Ovary (tissue), 3 donors: ENCODE measurements at regions not wholly inside any gene's neighbourhood (a gene's known extent, or its start where the extent isn't known, plus 50 kb on each side); places are given as distances from the start of the nearest gene placed in this dataset.

ENCODE experiments used
- CTCF ChIP-seq, 3 donors: fragments of 450-650 bp in 2 of 3; fragments of 200-600 bp in 1 of 3; IDR thresholded peaks; one replicate each; pipeline versions ENCODE4 v1.5.1 to v1.8.0; 2016 to 2022; ENCODE audit warnings: antibody characterized with exemption in 3 of 3, mild to moderate bottlenecking in 1 of 3
- EP300 ChIP-seq: sonication (generic); formaldehyde crosslinking; IDR thresholded peaks from one replicate; pipeline ENCODE4 v1.6.1; 2017; ENCODE audit warnings: antibody characterized with exemption
- POLR2A ChIP-seq: fragments of 450-650 bp; IDR thresholded peaks from one replicate; pipeline ENCODE4 v1.6.1; 2017; ENCODE audit warnings: antibody characterized with exemption, mild to moderate bottlenecking, moderate library complexity
- donor health status: DM: no; HTN: no; CAD: no.

- TF ChIP-seq CTCF (IDR thresholded peaks at IDR 0.05) (no peak), POLR2A (no peak), EP300 (no peak)
Measured at GRCh38 chr4:17182888-17183287, 284.4 kb upstream of the LDB2 start.
